HG03103 (cell line): ENCODE measurements at regions not wholly inside any gene's neighbourhood (a gene's known extent, or its start where the extent isn't known, plus 50 kb on each side); places are given as distances from the start of the nearest gene placed in this dataset.
"Not testable (repeated sequence)": the region's sequence is repeated elsewhere in the genome, so short reads cannot be mapped to it uniquely, and the experiment has no call there.

Source experiments
- ATAC-seq: cut with Tn5 transposase; IDR thresholded peaks from one replicate; pipeline ENCODE4 v1.9.1; 2021; ENCODE audit warnings: low read depth; ENCODE audit not compliant: unreplicated experiment

- no peak for ATAC-seq
Observed at GRCh38 chr1:245036102-245036501, 118.7 kb upstream of the KIF26B start.

- no peak for ATAC-seq
Observed at GRCh38 chr1:245031041-245031440, 123.7 kb upstream of the KIF26B start.

- ATAC-seq, result no peak
Observed at GRCh38 chr1:245026247-245026646, 128.5 kb upstream of the KIF26B start.

GRCh38 chr1:245025525-245025924 lies 129.3 kb upstream of the KIF26B start:
- no peak for ATAC-seq

- no peak for ATAC-seq
Observed at GRCh38 chr1:245023222-245023621, 131.6 kb upstream of the KIF26B start.

- no peak for ATAC-seq
Observed at GRCh38 chr1:245019910-245020486, 134.8 kb upstream of the KIF26B start.

GRCh38 chr1:245016700-245017099 lies 138.1 kb upstream of the KIF26B start:
- no peak for ATAC-seq

GRCh38 chr1:245015031-245015430 lies 139.8 kb upstream of the KIF26B start:
- ATAC-seq, result no peak

GRCh38 chr1:245014247-245015029 lies 140.3 kb upstream of the KIF26B start:
- ATAC-seq, result no peak

GRCh38 chr1:245010018-245010614 lies 144.7 kb upstream of the KIF26B start:
- ATAC-seq, result no peak

- no peak for ATAC-seq
Observed at GRCh38 chr1:245008761-245009160, 144.4 kb upstream of the HNRNPU start.

GRCh38 chr1:245007852-245008251 lies 143.5 kb upstream of the HNRNPU start:
- ATAC-seq, result no peak

GRCh38 chr1:245003246-245003645 lies 138.9 kb upstream of the HNRNPU start:
- ATAC-seq, result no peak

- ATAC-seq, result no peak
Observed at GRCh38 chr1:245001252-245001651, 136.9 kb upstream of the HNRNPU start.

GRCh38 chr1:245000872-245001188 lies 136.5 kb upstream of the HNRNPU start:
- no peak for ATAC-seq

GRCh38 chr1:244999644-245000043 lies 135.3 kb upstream of the HNRNPU start:
- ATAC-seq, result not testable (repeated sequence)

GRCh38 chr1:244998717-244999346 lies 134.5 kb upstream of the HNRNPU start:
- ATAC-seq, result no peak

GRCh38 chr1:244995602-244996400 lies 131.5 kb upstream of the HNRNPU start:
- ATAC-seq, result no peak

GRCh38 chr1:244992833-244993232 lies 128.5 kb upstream of the HNRNPU start:
- no peak for ATAC-seq

GRCh38 chr1:244989813-244990212 lies 125.5 kb upstream of the HNRNPU start:
- ATAC-seq, result no peak

GRCh38 chr1:244988521-244988920 lies 124.2 kb upstream of the HNRNPU start:
- no peak for ATAC-seq
